Liver (tissue), 3 donors: ENCODE measurements at regions not wholly inside any gene's neighbourhood (a gene's known extent, or its start where the extent isn't known, plus 50 kb on each side); places are given as distances from the start of the nearest gene placed in this dataset.

Experiments
- HNF4G ChIP-seq: IDR thresholded peaks from 2 replicates; pipeline ENCODE4 v1.6.1; 2016; ENCODE audit warnings: antibody characterized with exemption
- JUND ChIP-seq, 2 donors: IDR thresholded peaks; 2 replicates each; pipeline ENCODE4 v1.6.1; 2016; ENCODE audit warnings: antibody characterized with exemption in 2 of 2
- RAD21 ChIP-seq, 2 donors: IDR thresholded peaks; 2 replicates each; pipeline ENCODE4 v1.6.1; 2016; ENCODE audit warnings: antibody characterized with exemption in 2 of 2, mild to moderate bottlenecking in 2 of 2
- SP1 ChIP-seq: IDR thresholded peaks from 2 replicates; pipeline ENCODE4 v1.6.1; 2018; ENCODE audit warnings: antibody characterized with exemption, mild to moderate bottlenecking
- TAF1 ChIP-seq: conservative IDR thresholded peaks from 2 replicates; pipeline ENCODE4 v1.6.1; 2016; ENCODE audit warnings: antibody characterized with exemption, mild to moderate bottlenecking
- YY1 ChIP-seq: IDR thresholded peaks from 2 replicates; pipeline ENCODE4 v1.6.1; 2016; ENCODE audit warnings: antibody characterized with exemption, mild to moderate bottlenecking
- TF ChIP-seq, protein P1 (sequence below): IDR thresholded peaks from 2 replicates; pipeline ENCODE4 v1.6.1; 2016; ENCODE audit warnings: antibody characterized with exemption
- TF ChIP-seq, protein P2 (sequence below): fragments of 150-350 bp; IDR thresholded peaks from 2 replicates; pipeline ENCODE4 v1.5.1; 2017; ENCODE audit warnings: improper control_type of control experiment, low read depth, low read length; ENCODE audit not compliant: missing input control
- TF ChIP-seq, protein P3 (sequence below): IDR thresholded peaks from 2 replicates; pipeline ENCODE4 v1.6.1; 2016; ENCODE audit warnings: antibody characterized with exemption
- TF ChIP-seq, protein P4 (sequence below): IDR thresholded peaks from 2 replicates; pipeline ENCODE4 v1.6.1; 2016; ENCODE audit warnings: antibody characterized with exemption, mild to moderate bottlenecking
- donor health status: healthy.
- donor health status: healthy.

DNA sequence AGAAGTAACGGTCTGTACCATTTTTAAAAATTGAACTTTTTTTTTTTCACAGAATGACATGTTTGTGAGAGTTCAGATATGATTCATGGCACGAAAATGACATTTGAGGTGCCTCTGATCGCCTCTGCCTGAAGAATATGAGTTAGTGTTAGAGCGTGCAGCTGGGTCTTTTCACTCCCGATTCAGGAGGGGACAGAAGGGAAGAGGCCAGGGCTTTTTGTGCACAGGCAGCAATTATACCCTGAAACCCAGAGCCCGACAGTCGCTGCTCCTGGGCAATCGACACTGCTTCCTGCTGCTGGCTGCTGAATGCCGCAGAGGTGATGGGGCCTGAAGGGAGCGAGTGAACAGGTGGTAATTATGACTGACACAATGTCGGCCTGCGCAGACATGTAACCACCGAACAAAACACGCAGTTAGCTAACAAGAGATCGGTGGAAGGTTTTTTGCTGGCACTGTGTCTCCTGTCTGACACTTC lies 652.0 kb upstream of the NOX3 start:
- TF ChIP-seq, protein P1, sequence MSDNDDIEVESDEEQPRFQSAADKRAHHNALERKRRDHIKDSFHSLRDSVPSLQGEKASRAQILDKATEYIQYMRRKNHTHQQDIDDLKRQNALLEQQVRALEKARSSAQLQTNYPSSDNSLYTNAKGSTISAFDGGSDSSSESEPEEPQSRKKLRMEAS = no peak
- TF ChIP-seq TAF1 (no peak), YY1 (no peak), JUND (IDR thresholded peaks at IDR 0.05) (no peak), RAD21 (IDR thresholded peaks at IDR 0.05) (no peak), SP1 (no peak), HNF4G (no peak)
- TF ChIP-seq, protein P2, sequence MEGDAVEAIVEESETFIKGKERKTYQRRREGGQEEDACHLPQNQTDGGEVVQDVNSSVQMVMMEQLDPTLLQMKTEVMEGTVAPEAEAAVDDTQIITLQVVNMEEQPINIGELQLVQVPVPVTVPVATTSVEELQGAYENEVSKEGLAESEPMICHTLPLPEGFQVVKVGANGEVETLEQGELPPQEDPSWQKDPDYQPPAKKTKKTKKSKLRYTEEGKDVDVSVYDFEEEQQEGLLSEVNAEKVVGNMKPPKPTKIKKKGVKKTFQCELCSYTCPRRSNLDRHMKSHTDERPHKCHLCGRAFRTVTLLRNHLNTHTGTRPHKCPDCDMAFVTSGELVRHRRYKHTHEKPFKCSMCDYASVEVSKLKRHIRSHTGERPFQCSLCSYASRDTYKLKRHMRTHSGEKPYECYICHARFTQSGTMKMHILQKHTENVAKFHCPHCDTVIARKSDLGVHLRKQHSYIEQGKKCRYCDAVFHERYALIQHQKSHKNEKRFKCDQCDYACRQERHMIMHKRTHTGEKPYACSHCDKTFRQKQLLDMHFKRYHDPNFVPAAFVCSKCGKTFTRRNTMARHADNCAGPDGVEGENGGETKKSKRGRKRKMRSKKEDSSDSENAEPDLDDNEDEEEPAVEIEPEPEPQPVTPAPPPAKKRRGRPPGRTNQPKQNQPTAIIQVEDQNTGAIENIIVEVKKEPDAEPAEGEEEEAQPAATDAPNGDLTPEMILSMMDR = no peak
- TF ChIP-seq, protein P3, sequence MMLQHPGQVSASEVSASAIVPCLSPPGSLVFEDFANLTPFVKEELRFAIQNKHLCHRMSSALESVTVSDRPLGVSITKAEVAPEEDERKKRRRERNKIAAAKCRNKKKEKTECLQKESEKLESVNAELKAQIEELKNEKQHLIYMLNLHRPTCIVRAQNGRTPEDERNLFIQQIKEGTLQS = no peak
- TF ChIP-seq, protein P4, sequence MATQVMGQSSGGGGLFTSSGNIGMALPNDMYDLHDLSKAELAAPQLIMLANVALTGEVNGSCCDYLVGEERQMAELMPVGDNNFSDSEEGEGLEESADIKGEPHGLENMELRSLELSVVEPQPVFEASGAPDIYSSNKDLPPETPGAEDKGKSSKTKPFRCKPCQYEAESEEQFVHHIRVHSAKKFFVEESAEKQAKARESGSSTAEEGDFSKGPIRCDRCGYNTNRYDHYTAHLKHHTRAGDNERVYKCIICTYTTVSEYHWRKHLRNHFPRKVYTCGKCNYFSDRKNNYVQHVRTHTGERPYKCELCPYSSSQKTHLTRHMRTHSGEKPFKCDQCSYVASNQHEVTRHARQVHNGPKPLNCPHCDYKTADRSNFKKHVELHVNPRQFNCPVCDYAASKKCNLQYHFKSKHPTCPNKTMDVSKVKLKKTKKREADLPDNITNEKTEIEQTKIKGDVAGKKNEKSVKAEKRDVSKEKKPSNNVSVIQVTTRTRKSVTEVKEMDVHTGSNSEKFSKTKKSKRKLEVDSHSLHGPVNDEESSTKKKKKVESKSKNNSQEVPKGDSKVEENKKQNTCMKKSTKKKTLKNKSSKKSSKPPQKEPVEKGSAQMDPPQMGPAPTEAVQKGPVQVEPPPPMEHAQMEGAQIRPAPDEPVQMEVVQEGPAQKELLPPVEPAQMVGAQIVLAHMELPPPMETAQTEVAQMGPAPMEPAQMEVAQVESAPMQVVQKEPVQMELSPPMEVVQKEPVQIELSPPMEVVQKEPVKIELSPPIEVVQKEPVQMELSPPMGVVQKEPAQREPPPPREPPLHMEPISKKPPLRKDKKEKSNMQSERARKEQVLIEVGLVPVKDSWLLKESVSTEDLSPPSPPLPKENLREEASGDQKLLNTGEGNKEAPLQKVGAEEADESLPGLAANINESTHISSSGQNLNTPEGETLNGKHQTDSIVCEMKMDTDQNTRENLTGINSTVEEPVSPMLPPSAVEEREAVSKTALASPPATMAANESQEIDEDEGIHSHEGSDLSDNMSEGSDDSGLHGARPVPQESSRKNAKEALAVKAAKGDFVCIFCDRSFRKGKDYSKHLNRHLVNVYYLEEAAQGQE = no peak
